Fibroblast of upper back skin (primary cell): ENCODE measurements at regions not wholly inside any gene's neighbourhood (a gene's known extent, or its start where the extent isn't known, plus 50 kb on each side); places are given as distances from the start of the nearest gene placed in this dataset.
A peak's percentile ranks its signal among the peaks of the same experiment; 100 is the strongest.

Source experiments
- DNase-seq: peaks from one replicate; pipeline ENCODE4 v3.0.0-alpha.2; 2013

DNA sequence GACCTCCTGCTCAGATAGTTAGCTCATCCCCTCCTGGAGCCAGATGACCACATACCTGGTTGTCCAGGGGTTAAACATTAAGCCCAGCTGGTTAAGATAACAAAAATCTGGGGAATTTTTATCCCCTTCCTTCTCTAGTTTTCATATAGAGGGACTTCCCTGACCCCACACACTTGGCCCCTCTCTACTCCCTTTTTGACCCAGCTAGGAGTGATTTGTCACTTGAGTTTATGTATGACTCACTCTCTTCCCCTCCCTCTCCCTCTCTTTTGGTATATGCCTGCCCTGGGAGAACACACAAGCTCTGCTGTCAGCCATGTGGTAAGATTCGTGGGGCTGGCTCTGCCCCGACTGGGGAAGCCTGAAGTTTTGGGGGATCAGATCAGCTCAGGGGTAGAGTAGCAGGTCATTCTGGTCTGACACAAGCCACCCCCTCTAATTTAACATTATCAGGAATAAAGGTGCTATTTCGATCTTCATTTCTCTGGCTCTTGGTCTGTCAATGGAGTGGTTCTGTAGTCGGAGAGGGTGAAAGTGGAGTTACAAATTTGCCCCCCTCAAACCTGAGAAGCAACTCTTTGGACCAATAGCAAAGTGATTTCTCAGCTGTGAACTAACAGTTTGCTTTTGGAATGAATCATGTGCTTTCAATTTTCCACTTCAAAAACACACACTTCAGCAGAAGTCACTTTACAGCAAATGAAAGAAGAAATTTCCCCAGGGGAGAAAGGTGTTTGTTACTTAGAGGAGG is 415.3 kb upstream of the CADM1 start:
- peak; percentile 50 for DNase-seq

DNA sequence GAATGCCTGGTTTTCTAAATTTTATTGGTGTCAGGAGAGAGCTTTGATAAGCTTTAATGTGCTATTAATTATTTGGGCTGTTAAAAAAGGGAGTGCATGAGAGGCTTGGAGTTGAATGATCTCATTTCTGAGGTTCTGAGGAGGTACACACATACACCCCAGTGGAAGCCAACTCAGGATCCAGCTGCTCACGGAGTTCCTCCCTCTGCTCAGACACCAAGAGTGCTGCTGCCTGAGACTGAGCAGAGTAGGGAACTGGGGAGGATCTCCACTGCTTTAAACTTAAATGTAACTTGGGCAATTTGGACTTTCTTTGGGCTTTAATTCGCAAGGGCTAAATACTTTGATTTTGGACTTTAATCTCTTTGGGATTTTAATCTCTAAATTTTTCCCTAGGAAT is 414.4 kb upstream of the CADM1 start:
- no peak for DNase-seq

DNA sequence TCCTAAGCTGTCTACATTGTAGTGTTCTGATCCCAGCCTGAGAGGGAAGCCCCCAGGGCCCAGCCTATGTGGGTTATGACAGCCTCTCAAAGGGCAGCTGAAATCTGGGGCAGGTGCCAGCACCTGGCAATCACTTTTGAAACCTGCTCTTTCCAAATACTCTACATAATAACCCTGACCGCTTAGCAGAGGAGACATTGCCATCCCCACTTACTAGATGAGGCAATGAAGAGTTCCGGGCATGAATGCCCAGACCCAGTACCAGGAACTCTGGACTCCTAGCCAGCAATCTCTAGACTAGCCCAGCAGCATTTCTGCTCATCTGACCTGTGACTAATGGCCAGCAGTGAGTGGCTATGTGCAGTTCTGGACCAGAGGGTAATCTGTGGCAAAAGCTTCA is 412.4 kb upstream of the CADM1 start:
- DNase-seq: no peak

DNA sequence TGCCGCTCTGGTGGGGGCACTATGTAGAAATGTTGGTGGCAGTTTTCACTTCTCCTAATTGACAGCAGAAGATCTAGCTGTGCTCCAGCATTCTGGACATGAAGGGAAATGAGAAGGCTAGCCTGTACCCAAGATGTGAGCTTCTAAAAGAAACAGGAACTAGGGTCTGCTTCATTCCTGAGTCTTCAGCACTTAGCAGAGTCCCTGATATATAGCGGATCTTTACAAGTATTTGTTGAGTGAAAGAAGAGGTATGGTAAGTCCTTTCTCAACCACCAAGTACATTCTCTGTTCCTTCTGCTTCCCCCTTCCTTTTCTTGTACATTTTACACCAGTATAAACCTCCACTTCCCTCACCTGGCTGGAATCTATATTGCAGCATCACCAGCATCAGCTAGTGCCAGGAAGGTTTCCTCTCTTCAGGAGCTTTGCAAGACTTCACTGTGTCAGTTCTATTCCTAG is 408.3 kb upstream of the CADM1 start:
- peak; percentile 28 for DNase-seq

GRCh38 chr11:115911613-115912346 is 407.6 kb upstream of the CADM1 start:
- DNase-seq: no peak

DNA sequence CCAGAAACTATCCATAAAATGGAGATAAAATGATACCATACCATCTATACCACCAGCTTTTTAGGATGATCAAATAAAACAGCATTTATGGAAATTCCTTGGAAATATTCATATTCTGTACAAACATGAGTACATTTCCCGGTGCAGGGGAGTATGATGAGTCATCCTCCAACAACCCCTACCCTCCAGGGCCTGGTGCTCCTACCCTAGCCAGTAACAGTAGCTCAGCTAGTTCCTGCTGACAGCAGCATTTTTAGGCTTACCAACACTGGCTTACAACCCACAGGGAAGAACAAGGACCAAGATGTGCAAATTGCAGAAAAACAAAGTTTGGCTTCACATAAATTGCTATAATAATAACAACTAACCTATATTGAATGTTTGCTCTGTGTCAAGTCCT is 406.2 kb upstream of the CADM1 start:
- DNase-seq: no peak

DNA sequence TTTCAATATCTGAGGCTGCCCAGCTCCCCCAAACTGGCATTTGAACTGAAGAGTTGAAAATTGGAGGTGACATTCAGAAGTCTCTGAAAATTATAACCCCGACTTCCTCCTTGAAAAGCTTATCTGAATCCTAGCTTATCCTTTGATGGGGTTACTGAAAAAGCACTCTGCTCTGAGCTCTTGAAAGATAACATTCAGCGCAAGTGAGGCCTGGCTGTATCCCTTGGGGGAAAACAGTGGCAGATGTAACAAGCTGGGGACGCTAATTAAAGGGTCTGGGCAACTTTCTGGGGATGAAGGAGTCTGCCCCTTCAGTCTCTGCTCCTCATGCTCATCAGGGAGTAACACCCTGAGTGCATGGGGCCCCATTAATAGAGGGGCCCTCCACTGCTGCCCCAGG is 402.0 kb upstream of the CADM1 start:
- DNase-seq: no peak

- peak; percentile 73 for DNase-seq
Measured at GRCh38 chr11:115905341-115906000, 401.3 kb upstream of the CADM1 start.

GRCh38 chr11:115903179-115903578 is 399.0 kb upstream of the CADM1 start:
- no peak for DNase-seq

- no peak for DNase-seq
Measured at GRCh38 chr11:115901069-115901468, 396.9 kb upstream of the CADM1 start.

DNA sequence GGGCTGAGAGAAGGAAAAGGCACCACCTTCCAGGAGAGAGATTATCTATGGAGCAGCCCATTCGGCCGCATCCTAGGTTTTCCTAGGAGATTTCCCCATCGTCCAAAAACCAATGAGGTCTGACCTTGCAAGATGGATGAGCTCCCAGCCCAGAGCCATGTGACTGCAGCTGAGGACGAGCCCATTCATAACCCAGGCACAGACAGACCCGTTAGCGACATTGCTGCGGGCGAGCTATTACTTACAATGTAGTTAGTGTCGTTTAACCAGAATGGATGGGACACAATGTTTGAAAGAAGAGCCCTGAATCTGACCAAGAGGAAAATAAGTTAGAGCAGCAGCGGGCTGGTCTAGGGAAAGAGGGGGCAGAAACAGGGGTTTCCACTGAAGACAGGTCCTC is 395.9 kb upstream of the CADM1 start:
- DNase-seq: no peak

GRCh38 chr11:115897707-115898106 is 393.5 kb upstream of the CADM1 start:
- no peak for DNase-seq

DNA sequence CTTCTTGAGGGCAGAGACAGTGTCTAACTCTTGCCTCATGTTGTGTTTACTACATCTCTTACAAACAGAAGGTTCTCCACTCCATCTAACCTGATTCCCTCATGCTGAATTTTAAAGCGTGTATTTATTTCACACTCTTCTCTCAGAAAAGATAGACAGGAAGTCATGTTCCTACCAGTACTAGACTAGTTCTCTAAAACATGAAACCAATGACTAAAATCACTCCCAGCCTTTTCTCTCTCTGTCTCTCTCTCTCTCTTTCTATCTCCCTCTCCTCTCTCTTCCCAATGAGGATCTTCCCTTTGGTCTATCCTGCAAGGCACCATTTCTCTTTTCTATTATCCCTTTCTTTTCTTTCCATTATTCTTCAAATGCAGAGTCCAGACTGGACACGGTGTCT is 391.9 kb upstream of the CADM1 start:
- no peak for DNase-seq

DNA sequence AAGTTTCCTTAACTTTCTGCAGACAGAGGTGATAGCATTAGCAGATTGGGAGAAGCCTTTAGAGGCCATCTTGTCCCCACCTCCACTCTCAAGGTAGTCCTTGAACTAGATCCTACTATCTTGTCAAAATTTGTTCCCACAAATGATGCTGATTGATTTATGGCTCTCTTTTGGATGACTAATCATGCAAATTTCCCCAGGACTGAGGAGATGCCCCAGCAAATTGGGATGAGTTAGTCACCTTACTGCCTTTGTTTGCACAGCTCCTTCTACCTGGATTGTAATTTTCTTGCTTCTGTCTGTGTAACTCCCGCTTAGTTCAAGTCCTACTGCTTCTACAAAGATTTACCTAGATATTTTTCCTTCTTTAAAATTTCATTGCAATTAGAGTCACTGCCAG is 391.4 kb upstream of the CADM1 start:
- DNase-seq: no peak

DNA sequence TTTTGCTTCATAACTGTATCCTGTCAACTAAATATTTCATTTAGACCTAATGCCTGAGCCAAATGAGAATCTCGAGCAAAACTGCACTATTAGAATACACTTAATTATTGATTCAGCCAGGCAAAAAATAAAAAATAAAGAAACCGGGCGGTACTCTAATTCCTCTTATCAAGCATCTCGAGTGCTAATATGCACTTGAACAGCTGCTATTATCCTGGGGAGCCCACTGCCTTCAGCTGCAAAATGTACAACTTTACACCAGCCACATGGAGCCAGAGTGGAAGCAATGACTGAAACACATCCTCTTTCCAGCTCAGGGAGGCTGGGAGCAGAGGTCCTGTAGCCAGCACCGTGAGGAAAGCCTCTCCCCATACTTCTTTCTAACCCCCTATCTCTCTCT is 390.0 kb upstream of the CADM1 start:
- DNase-seq: no peak

- DNase-seq: peak; percentile 62
Measured at GRCh38 chr11:115893461-115894099, 389.4 kb upstream of the CADM1 start.

- peak; percentile 5 for DNase-seq
Measured at GRCh38 chr11:115892016-115892415, 387.8 kb upstream of the CADM1 start.

GRCh38 chr11:115891581-115891980 is 387.4 kb upstream of the CADM1 start:
- DNase-seq: no peak

DNA sequence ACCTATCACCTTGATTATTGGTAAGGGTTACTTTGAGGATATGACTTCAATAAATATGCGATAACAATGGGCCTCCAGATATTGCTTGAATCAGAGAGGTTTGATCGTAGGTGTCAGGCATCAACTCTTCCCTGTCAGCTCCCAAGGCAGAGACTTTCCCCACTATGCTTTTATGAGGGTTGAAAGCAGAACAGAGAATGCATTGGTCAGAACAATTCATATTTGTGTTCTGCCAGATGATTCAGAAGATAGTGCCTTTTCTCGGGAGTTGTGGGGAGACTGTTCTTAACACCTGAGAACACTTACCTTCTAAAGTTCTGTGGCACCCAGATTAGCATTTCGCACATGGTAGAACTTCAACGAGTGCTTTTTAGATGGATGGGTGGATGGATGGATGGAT is 386.3 kb upstream of the CADM1 start:
- no peak for DNase-seq

- DNase-seq: no peak
Measured at GRCh38 chr11:115889712-115890111, 385.5 kb upstream of the CADM1 start.

- DNase-seq: no peak
Measured at GRCh38 chr11:115887727-115888126, 383.5 kb upstream of the CADM1 start.

DNA sequence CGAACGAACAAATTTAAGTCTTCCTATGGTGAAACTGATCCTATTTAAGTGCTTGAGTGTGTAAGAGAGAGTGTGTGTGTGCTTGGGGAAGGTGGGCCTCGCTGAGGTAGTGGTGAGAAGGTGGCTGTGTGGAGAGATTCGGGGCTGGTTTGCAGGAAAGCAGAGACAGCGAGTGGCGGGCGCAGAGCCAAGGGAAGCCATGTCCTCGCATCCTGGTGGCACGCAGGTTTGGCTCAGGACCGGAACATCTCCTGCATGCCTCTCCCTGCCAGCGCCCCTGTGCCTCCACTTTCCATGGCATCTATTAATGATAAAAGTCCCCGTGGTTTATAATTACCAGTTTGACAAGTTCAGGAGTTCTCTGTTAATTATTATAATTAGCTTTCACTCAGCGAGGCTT is 383.1 kb upstream of the CADM1 start:
- no peak for DNase-seq

GRCh38 chr11:115886422-115886733 is 382.2 kb upstream of the CADM1 start:
- DNase-seq: no peak
